IMR-90 (cell line): ENCODE measurements at regions not wholly inside any gene's neighbourhood (a gene's known extent, or its start where the extent isn't known, plus 50 kb on each side); places are given as distances from the start of the nearest gene placed in this dataset.

Source experiments
- ATAC-seq: fragments of 200-7000 bp; cut with Tn5 transposase; 2 replicates; pipeline ENCODE4 v1.9.1; 2020; ENCODE audit warnings: low read depth, mild to moderate bottlenecking, moderate library complexity
- BruUV-seq: library from RNA; stranded (reverse); fragments of 400-500 nt; replicated peaks from 2 replicates; lab custom pipeline; 2021; lab: Mats Ljungman, UMichigan
- CTCF ChIA-PET: fragments of 300-600 bp; formaldehyde crosslinking; extraction: SDS; loops from one replicate; lab custom pipeline; 2021; ENCODE audit warnings: antibody characterized with exemption; lab: Yijun Ruan, JAX
- POLR2A ChIA-PET: fragments of 300-600 bp; sonication (Branson Sonifier 250); formaldehyde crosslinking; loops from one replicate; lab custom pipeline; 2022; ENCODE audit warnings: antibody characterized with exemption; ENCODE audit not compliant: unreplicated experiment; lab: Charles Lee
- DNase-seq: peaks from one replicate; pipeline ENCODE4 v3.0.0; 2013
- H2AFZ ChIP-seq: replicated peaks from 2 replicates; pipeline ENCODE3; 2013; ENCODE audit warnings: low read length, mild to moderate bottlenecking; ENCODE audit not compliant: poor library complexity
- H2AK5ac ChIP-seq: 2 replicates; pipeline ENCODE4 v1.6.1; 2013; ENCODE audit warnings: low read depth, low read length, inconsistent platforms
- H2AK9ac ChIP-seq: replicated peaks from 2 replicates; pipeline ENCODE3; 2013; ENCODE audit warnings: mild to moderate bottlenecking, low read depth, low read length, moderate library complexity; ENCODE audit not compliant: poor library complexity
- H2BK120ac ChIP-seq: 2 replicates; pipeline ENCODE4 v1.6.1; 2013; ENCODE audit warnings: low read depth, low read length, inconsistent platforms
- H2BK15ac ChIP-seq: 3 replicates; pipeline ENCODE4 v1.6.1; 2013; ENCODE audit warnings: low read depth, low read length, inconsistent platforms
- H2BK20ac ChIP-seq: 2 replicates; pipeline ENCODE4 v1.6.1; 2013; ENCODE audit warnings: low read depth, mild to moderate bottlenecking, inconsistent platforms, low read length, moderate library complexity
- H2BK5ac ChIP-seq: 2 replicates; pipeline ENCODE4 v1.6.1; 2013; ENCODE audit warnings: mild to moderate bottlenecking, low read depth, low read length, inconsistent platforms; ENCODE audit not compliant: poor library complexity, severe bottlenecking
- H3K14ac ChIP-seq: replicated peaks from 2 replicates; pipeline ENCODE4 v1.6.1; 2013; ENCODE audit warnings: low read depth, low read length, inconsistent platforms
- H3K18ac ChIP-seq: 2 replicates; pipeline ENCODE4 v1.6.1; 2013; ENCODE audit warnings: low read depth, low read length, control low read depth
- H3K23ac ChIP-seq: 2 replicates; pipeline ENCODE4 v1.6.1; 2013; ENCODE audit warnings: low read depth, low read length, inconsistent platforms
- H3K27ac ChIP-seq: 2 replicates; pipeline ENCODE4 v1.5.1; 2013; ENCODE audit warnings: mild to moderate bottlenecking, control low read depth, low read length; ENCODE audit not compliant: insufficient read depth
- H3K27me3 ChIP-seq: 2 replicates; pipeline ENCODE4 v1.6.1; 2013; ENCODE audit warnings: low read length; ENCODE audit not compliant: control insufficient read depth, insufficient read depth
- H3K36me3 ChIP-seq: 2 replicates; pipeline ENCODE4 v1.6.1; 2013; ENCODE audit warnings: low read length, mixed read lengths; ENCODE audit not compliant: control insufficient read depth, insufficient read depth
- H3K4ac ChIP-seq: 2 replicates; pipeline ENCODE4 v1.6.1; 2013; ENCODE audit warnings: low read depth, low read length, inconsistent platforms
- H3K4me1 ChIP-seq: 2 replicates; pipeline ENCODE4 v1.6.1; 2013; ENCODE audit warnings: low read length, mixed read lengths; ENCODE audit not compliant: control insufficient read depth, insufficient read depth
- H3K4me2 ChIP-seq: 2 replicates; pipeline ENCODE4 v1.6.1; 2013; ENCODE audit warnings: low read depth, mild to moderate bottlenecking, control low read depth, low read length, moderate library complexity
- H3K4me3 ChIP-seq: 2 replicates; pipeline ENCODE4 v1.5.1; 2013; ENCODE audit warnings: low read depth, mild to moderate bottlenecking, control low read depth, low read length, moderate library complexity; ENCODE audit not compliant: insufficient read depth
- H3K56ac ChIP-seq: 2 replicates; pipeline ENCODE4 v1.6.1; 2013; ENCODE audit warnings: low read length, inconsistent platforms; ENCODE audit not compliant: insufficient read depth; ENCODE audit errors: extremely low read depth
- H3K79me1 ChIP-seq, 2 experiments: 2 replicates each; pipeline ENCODE4 v1.6.1; 2013; ENCODE audit warnings: low read length in 2 of 2, inconsistent platforms in 1 of 2, low read depth in 1 of 2
- H3K9ac ChIP-seq: 2 replicates; pipeline ENCODE4 v1.6.1; 2013; ENCODE audit warnings: low read depth, low read length, control low read depth
- H3K9me1 ChIP-seq: 2 replicates; pipeline ENCODE4 v1.6.1; 2013; ENCODE audit warnings: low read length, inconsistent platforms; ENCODE audit not compliant: insufficient read depth
- H3K9me3 ChIP-seq: 2 replicates; pipeline ENCODE4 v1.6.1; 2013; ENCODE audit warnings: low read length; ENCODE audit not compliant: control insufficient read depth, insufficient read depth
- H4K20me1 ChIP-seq: 2 replicates; pipeline ENCODE4 v1.6.1; 2013; ENCODE audit warnings: low read length, inconsistent platforms; ENCODE audit not compliant: insufficient read depth
- H4K5ac ChIP-seq: 2 replicates; pipeline ENCODE4 v1.6.1; 2013; ENCODE audit warnings: mild to moderate bottlenecking, low read depth, low read length, control low read depth
- H4K8ac ChIP-seq, 2 experiments: 2 replicates each; pipeline ENCODE4 v1.6.1; 2013; ENCODE audit warnings: low read depth in 2 of 2, low read length in 2 of 2, control low read depth in 1 of 2, inconsistent platforms in 1 of 2
- H4K91ac ChIP-seq: 2 replicates; pipeline ENCODE4 v1.6.1; 2013; ENCODE audit warnings: low read depth, low read length, inconsistent platforms; ENCODE audit not compliant: insufficient read depth
- BHLHE40 ChIP-seq: fragments of 150-350 bp; IDR thresholded peaks from 2 replicates; pipeline ENCODE4 v1.6.1; 2016; ENCODE audit warnings: mild to moderate bottlenecking, low read depth, low read length
- CEBPB ChIP-seq: IDR thresholded peaks from 2 replicates; pipeline ENCODE4 v1.6.1; 2012; ENCODE audit warnings: low read depth, low read length, improper control_type of control experiment
- CHD1 ChIP-seq: IDR thresholded peaks from 2 replicates; pipeline ENCODE4 v1.6.1; 2012; ENCODE audit warnings: low read depth, low read length, improper control_type of control experiment
- CTCF ChIP-seq: conservative IDR thresholded peaks from 2 replicates; pipeline ENCODE4 v1.5.1; 2012; ENCODE audit warnings: mild to moderate bottlenecking, low read depth, low read length, improper control_type of control experiment
- ELK1 ChIP-seq: fragments of 150-350 bp; IDR thresholded peaks from 2 replicates; pipeline ENCODE4 v1.6.1; 2016; ENCODE audit warnings: low read depth, mild to moderate bottlenecking, low read length, moderate library complexity, borderline replicate concordance
- FOS ChIP-seq: fragments of 150-350 bp; IDR thresholded peaks from 2 replicates; pipeline ENCODE4 v1.6.1; 2016; ENCODE audit warnings: low read depth, low read length
- MAFK ChIP-seq: IDR thresholded peaks from 2 replicates; pipeline ENCODE4 v1.6.1; 2012; ENCODE audit warnings: low read depth, low read length, improper control_type of control experiment
- MAZ ChIP-seq: IDR thresholded peaks from 2 replicates; pipeline ENCODE4 v1.6.1; 2012; ENCODE audit warnings: low read depth, mild to moderate bottlenecking, low read length, improper control_type of control experiment, moderate library complexity, borderline replicate concordance
- MXI1 ChIP-seq: IDR thresholded peaks from 2 replicates; pipeline ENCODE4 v1.6.1; 2012; ENCODE audit warnings: low read depth, mild to moderate bottlenecking, low read length, moderate library complexity, borderline replicate concordance
- NFE2L2 ChIP-seq: fragments of 150-350 bp; IDR thresholded peaks from 2 replicates; pipeline ENCODE4 v1.6.1; 2016; ENCODE audit warnings: low read depth, mild to moderate bottlenecking, low read length
- POLR2A ChIP-seq: IDR thresholded peaks from 2 replicates; pipeline ENCODE4 v1.6.1; 2012; ENCODE audit warnings: mild to moderate bottlenecking, low read depth, low read length
- RAD21 ChIP-seq: IDR thresholded peaks from 2 replicates; pipeline ENCODE4 v1.6.1; 2012; ENCODE audit warnings: low read length, improper control_type of control experiment
- RCOR1 ChIP-seq: IDR thresholded peaks from 2 replicates; pipeline ENCODE4 v1.6.1; 2012; ENCODE audit warnings: mild to moderate bottlenecking, low read length, improper control_type of control experiment; ENCODE audit not compliant: insufficient replicate concordance
- RFX5 ChIP-seq: IDR thresholded peaks from 2 replicates; pipeline ENCODE4 v1.8.0; 2012; ENCODE audit warnings: low read depth, mild to moderate bottlenecking, low read length, moderate library complexity
- SMC3 ChIP-seq: fragments of 150-350 bp; IDR thresholded peaks from 2 replicates; pipeline ENCODE4 v1.6.1; 2016; ENCODE audit warnings: low read depth, mild to moderate bottlenecking, antibody characterized with exemption, low read length, moderate library complexity
- USF2 ChIP-seq: fragments of 150-350 bp; IDR thresholded peaks from 2 replicates; pipeline ENCODE4 v1.6.1; 2017; ENCODE audit warnings: mild to moderate bottlenecking, antibody characterized with exemption, low read length, low read depth
- WGBS, 2 experiments: methylation state at CpG; one replicate each; pipeline versions ENCODE4 v1.1.5 to v1.1.7; 2013; ENCODE audit warnings: missing lambda C conversion rate in 2 of 2; ENCODE audit not compliant: insufficient read length in 1 of 2; ENCODE audit errors: extremely low coverage in 2 of 2; 5-methylcytosine and 5-hydroxymethylcytosine counted together
- dilution Hi-C: fragments of 300-500 bp; cut with HindIII; formaldehyde crosslinking; loops from one replicate; pipeline ENCODE4 v1.14.3; 2018; ENCODE audit warnings: low sequenced_read_pairs; ENCODE audit not compliant: unreplicated experiment
- in situ Hi-C: fragments of 300-500 bp; cut with MboI; formaldehyde crosslinking; loops from 3 replicates; pipeline ENCODE4 v1.14.3; 2019; ENCODE audit warnings: low sequenced_read_pairs, inconsistent platforms, mixed read lengths
- intact Hi-C: fragments of 100-400 bp; cut with micrococcal nuclease; formaldehyde crosslinking; loops from 2 replicates; pipeline ENCODE4 v1.10.0; 2022

GRCh38 chr13:54636231-54636630 lies 1607.6 kb downstream of the OLFM4 start:
- Histone ChIP-seq H4K91ac (no peak overlapping the region), H4K5ac (no peak overlapping the region), H3K18ac (no peak overlapping the region), H2BK120ac (no peak overlapping the region), H3K9me3 (peaks cover 7% of the 10 kb centered on the region), H4K8ac (no peak overlapping the region), H2AK9ac (no peak overlapping the region), H3K27me3 (no peaks in the 10 kb centered on the region), H3K14ac (no peak overlapping the region), H2AFZ (no peak overlapping the region), H3K4me3 (no peak overlapping the region), H2AK5ac (no peak overlapping the region), H3K27ac (no peak overlapping the region), H3K36me3 (no peaks in the 10 kb centered on the region), H3K4ac (no peak overlapping the region), H3K79me1 (no peaks in the 10 kb centered on the region), H3K9ac (no peak overlapping the region), H2BK15ac (no peak overlapping the region), H2BK20ac (no peak overlapping the region), H4K20me1 (no peaks in the 10 kb centered on the region), H3K4me2 (no peak overlapping the region), H2BK5ac (no peak overlapping the region), H3K9me1 (no peaks in the 10 kb centered on the region), H3K4me1 (no peaks in the 10 kb centered on the region), H3K56ac (no peak overlapping the region), H3K23ac (no peak overlapping the region)
- in situ Hi-C loops = no loop called here
- DNase-seq (no peak), ATAC-seq (no peak)
- dilution Hi-C loops = no loop called here
- CTCF ChIA-PET = no interaction called here
- TF ChIP-seq RFX5 = no peak
- no peak for TF ChIP-seq MAFK
- no peak for TF ChIP-seq CHD1
- TF ChIP-seq USF2 = no peak
- no peak for TF ChIP-seq CTCF
- no peak for TF ChIP-seq MXI1
- no peak for TF ChIP-seq RCOR1
- no peak for TF ChIP-seq MAZ
- TF ChIP-seq SMC3 = no peak
- TF ChIP-seq RAD21 = no peak
- TF ChIP-seq POLR2A = no peak
- TF ChIP-seq FOS = no peak
- no peak for TF ChIP-seq ELK1
- no peak for TF ChIP-seq CEBPB
- TF ChIP-seq BHLHE40 = no peak
- TF ChIP-seq NFE2L2 = no peak
- intact Hi-C loops = no loop called here
- no CpG with 5 or more reads among the region's 2 CpGs for WGBS, 2 experiments
- BruUV-seq = no TSS peak
- POLR2A ChIA-PET = no interaction called here
